PC-9 (cell line): ENCODE measurements at regions not wholly inside any gene's neighbourhood (a gene's known extent, or its start where the extent isn't known, plus 50 kb on each side); places are given as distances from the start of the nearest gene placed in this dataset.
A peak's percentile ranks its signal among the peaks of the same experiment; 100 is the strongest.
"Not testable (repeated sequence)": the region's sequence is repeated elsewhere in the genome, so short reads cannot be mapped to it uniquely, and the experiment has no call there.

Source experiments
- BruUV-seq: library from RNA; stranded (reverse); fragments of 400-500 nt; replicated peaks from 2 replicates; lab custom pipeline; 2021; lab: Mats Ljungman, UMichigan
- CTCF ChIA-PET: fragments of 300-600 bp; sonication (Branson Sonifier 250); formaldehyde crosslinking; loops from one replicate; lab custom pipeline; 2022; ENCODE audit warnings: antibody characterized with exemption; lab: Charles Lee
- POLR2A ChIA-PET: fragments of 300-600 bp; sonication (Branson Sonifier 250); formaldehyde crosslinking; loops from one replicate; lab custom pipeline; 2022; ENCODE audit warnings: antibody characterized with exemption; ENCODE audit not compliant: unreplicated experiment; lab: Charles Lee
- DNase-seq, 2 experiments: peaks; one replicate each; pipeline versions ENCODE4 v3.0.0 to v3.0.0-alpha.2; 2015 to 2022; ENCODE audit warnings: mixed read lengths in 1 of 2
- H2AFZ ChIP-seq: fragments of 200-600 bp; sonication (generic); 2 replicates; pipeline ENCODE4 v1.8.1; 2017; ENCODE audit warnings: antibody characterized with exemption
- H3F3A ChIP-seq: fragments of 200-600 bp; sonication (generic); 2 replicates; pipeline ENCODE4 v1.8.1; 2017; ENCODE audit warnings: antibody characterized with exemption, mild to moderate bottlenecking, low read depth; ENCODE audit not compliant: insufficient read depth
- H3K27ac ChIP-seq: fragments of 200-600 bp; sonication (generic); 2 replicates; pipeline ENCODE4 v1.6.1; 2016; ENCODE audit warnings: mixed run types
- H3K27me3 ChIP-seq: fragments of 200-600 bp; sonication (generic); 2 replicates; pipeline ENCODE4 v1.6.1; 2016; ENCODE audit warnings: low read depth, mixed run types; ENCODE audit not compliant: insufficient read depth
- H3K36me3 ChIP-seq: fragments of 200-600 bp; sonication (generic); 2 replicates; pipeline ENCODE4 v1.6.1; 2016; ENCODE audit warnings: low read depth, mixed run types
- H3K4me1 ChIP-seq: fragments of 200-600 bp; sonication (generic); replicated peaks from 2 replicates; pipeline ENCODE4 v1.6.1; 2016; ENCODE audit warnings: mixed run types; ENCODE audit not compliant: insufficient read depth
- H3K4me2 ChIP-seq: fragments of 200-600 bp; sonication (generic); 2 replicates; pipeline ENCODE4 v1.6.1; 2017; ENCODE audit warnings: mixed run types
- H3K4me3 ChIP-seq: fragments of 200-600 bp; sonication (generic); 2 replicates; pipeline ENCODE4 v1.6.1; 2016; ENCODE audit warnings: mixed run types
- H3K79me2 ChIP-seq: fragments of 200-600 bp; sonication (generic); 2 replicates; pipeline ENCODE4 v1.6.1; 2017; ENCODE audit warnings: low read depth, mixed run types
- H3K9me2 ChIP-seq: fragments of 200-600 bp; sonication (generic); 2 replicates; pipeline ENCODE4 v1.8.1; 2017; ENCODE audit warnings: mild to moderate bottlenecking; ENCODE audit not compliant: insufficient read depth
- H3K9me3 ChIP-seq: fragments of 200-600 bp; sonication (generic); 2 replicates; pipeline ENCODE4 v1.8.1; 2016; ENCODE audit warnings: low read depth; ENCODE audit not compliant: insufficient read depth
- H4K20me1 ChIP-seq: fragments of 200-600 bp; sonication (generic); 2 replicates; pipeline ENCODE4 v1.8.1; 2017; ENCODE audit not compliant: insufficient read depth
- EZH2 ChIP-seq: fragments of 200-600 bp; sonication (generic); IDR thresholded peaks from 2 replicates; pipeline ENCODE4 v1.8.0; 2017; ENCODE audit warnings: antibody characterized with exemption, low read depth
- intact Hi-C: fragments of 100-400 bp; cut with micrococcal nuclease; formaldehyde crosslinking; loops from one replicate; pipeline ENCODE4 v1.10.0; 2022; ENCODE audit not compliant: unreplicated experiment
- TF ChIP-seq, protein P1 (sequence below): fragments of 200-600 bp; sonication (generic); conservative IDR thresholded peaks from 2 replicates; pipeline ENCODE4 v1.6.1; 2017; ENCODE audit warnings: mixed run types, antibody characterized with exemption, mild to moderate bottlenecking, moderate library complexity

DNA sequence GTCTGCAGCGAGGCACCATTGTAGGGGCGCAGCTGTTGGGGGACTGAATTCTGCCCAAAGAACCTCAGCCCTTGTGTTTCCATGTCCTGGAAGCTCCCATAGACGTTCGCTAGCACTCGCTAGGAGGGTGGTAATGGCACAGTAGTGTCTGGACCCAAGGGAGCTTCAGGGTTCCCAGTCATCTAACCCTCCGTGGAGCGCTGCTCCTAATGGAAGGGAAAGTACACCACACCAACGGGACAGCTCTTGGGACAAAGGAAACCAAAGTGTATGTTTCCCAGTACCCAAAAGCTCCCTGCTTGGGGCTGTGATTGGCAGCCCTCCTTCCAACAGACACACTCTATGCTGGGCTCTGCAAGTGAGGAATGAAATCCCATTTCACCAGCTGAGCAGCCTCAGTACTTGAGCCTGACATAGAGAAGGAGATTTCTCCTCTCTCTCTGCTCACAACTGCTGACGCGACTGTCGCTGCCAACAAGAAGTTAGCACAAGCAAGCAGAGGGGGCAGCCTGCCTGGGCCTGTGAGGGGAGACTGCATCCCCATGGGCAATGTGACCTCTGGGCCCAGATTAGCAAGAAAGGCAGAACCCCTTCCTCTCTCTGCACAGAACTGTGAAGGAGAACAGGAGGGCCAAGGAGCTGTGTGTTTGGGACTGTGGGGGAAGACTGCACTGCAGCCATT is 67.6 kb upstream of the SMARCAD1 start:
- no TSS peak for BruUV-seq
- POLR2A ChIA-PET = no interaction called here

DNA sequence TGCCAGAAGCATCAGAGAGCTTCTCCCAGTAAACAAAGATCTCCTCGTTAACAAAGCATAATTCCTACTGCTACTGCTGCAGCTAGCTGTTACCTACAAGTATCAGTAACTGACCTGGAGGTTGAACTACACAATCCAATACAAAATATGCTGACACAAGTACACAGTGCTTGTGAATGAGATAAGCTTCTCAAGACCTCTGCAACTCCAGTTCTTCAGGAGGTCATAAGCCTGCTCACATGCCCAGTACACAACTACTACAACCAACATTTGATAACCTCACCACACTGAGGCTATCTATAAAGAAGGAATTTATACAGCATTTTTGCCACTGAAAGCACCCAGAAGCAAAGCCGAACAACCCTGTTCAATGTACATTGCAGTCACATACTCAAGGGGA is 66.7 kb upstream of the SMARCAD1 start:
- Histone ChIP-seq H3K79me2 (no peaks in the 10 kb centered on the region), H3K27ac (no peak overlapping the region), H2AFZ (no peak overlapping the region), H3K4me1 (no peaks in the 10 kb centered on the region), H4K20me1 (no peaks in the 10 kb centered on the region), H3F3A (no peaks in the 10 kb centered on the region), H3K4me2 (no peak overlapping the region), H3K9me2 (no peaks in the 10 kb centered on the region), H3K27me3 (no peaks in the 10 kb centered on the region), H3K9me3 (no peaks in the 10 kb centered on the region), H3K36me3 (no peaks in the 10 kb centered on the region), H3K4me3 (no peak overlapping the region)
- ChIA-PET CTCF (no interaction called here), POLR2A (no interaction called here)
- intact Hi-C loops = no loop called here
- TF ChIP-seq, protein P1, sequence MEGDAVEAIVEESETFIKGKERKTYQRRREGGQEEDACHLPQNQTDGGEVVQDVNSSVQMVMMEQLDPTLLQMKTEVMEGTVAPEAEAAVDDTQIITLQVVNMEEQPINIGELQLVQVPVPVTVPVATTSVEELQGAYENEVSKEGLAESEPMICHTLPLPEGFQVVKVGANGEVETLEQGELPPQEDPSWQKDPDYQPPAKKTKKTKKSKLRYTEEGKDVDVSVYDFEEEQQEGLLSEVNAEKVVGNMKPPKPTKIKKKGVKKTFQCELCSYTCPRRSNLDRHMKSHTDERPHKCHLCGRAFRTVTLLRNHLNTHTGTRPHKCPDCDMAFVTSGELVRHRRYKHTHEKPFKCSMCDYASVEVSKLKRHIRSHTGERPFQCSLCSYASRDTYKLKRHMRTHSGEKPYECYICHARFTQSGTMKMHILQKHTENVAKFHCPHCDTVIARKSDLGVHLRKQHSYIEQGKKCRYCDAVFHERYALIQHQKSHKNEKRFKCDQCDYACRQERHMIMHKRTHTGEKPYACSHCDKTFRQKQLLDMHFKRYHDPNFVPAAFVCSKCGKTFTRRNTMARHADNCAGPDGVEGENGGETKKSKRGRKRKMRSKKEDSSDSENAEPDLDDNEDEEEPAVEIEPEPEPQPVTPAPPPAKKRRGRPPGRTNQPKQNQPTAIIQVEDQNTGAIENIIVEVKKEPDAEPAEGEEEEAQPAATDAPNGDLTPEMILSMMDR = no peak
- no peak for TF ChIP-seq EZH2
- no TSS peak for BruUV-seq
- no peak for DNase-seq

More for the DNA sequence above, 67.6 kb upstream of the SMARCAD1 start:
- H3K9me2 ChIP-seq = no peaks in the 10 kb centered on the region
- no peak overlapping the region for H2AFZ ChIP-seq
- H3K27ac ChIP-seq = no peak overlapping the region
- H3K4me1 ChIP-seq = no peaks in the 10 kb centered on the region
- no peak overlapping the region for H3K4me2 ChIP-seq
- intact Hi-C loops = no loop called here
- TF ChIP-seq, protein P1 = no peak
- no peak for TF ChIP-seq EZH2
- H3K79me2 ChIP-seq = no peaks in the 10 kb centered on the region
- no peaks in the 10 kb centered on the region for H3K27me3 ChIP-seq
- no peak for DNase-seq
- CTCF ChIA-PET = no interaction called here
- no peaks in the 10 kb centered on the region for H3K36me3 ChIP-seq
- H3K9me3 ChIP-seq = no peaks in the 10 kb centered on the region
- no peaks in the 10 kb centered on the region for H3F3A ChIP-seq
- H4K20me1 ChIP-seq = no peaks in the 10 kb centered on the region
- H3K4me3 ChIP-seq = no peak overlapping the region

GRCh38 chr4:94148052-94148451 is 59.6 kb upstream of the SMARCAD1 start:
- H3K79me2 ChIP-seq, H2AFZ ChIP-seq, POLR2A ChIA-PET, H3F3A ChIP-seq, H3K36me3 ChIP-seq, H3K27me3 ChIP-seq, CTCF ChIA-PET, H3K4me1 ChIP-seq, H3K9me2 ChIP-seq, H3K27ac ChIP-seq, H3K9me3 ChIP-seq, BruUV-seq, H4K20me1 ChIP-seq, intact Hi-C loops: not testable (repeated sequence)
- Histone ChIP-seq H3K4me2 (peak overlapping the region; percentile 42), H3K4me3 (peak overlapping the region; percentile 33; the same call in 1 of the 2 replicates)
- peak in 1 of 2 experiments; percentile 57 for DNase-seq

GRCh38 chr4:94152466-94152865 is 55.2 kb upstream of the SMARCAD1 start:
- TF ChIP-seq, protein P1 = no peak
- no peak for TF ChIP-seq EZH2

GRCh38 chr4:94155404-94155803 is 52.3 kb upstream of the SMARCAD1 start:
- H3K27ac ChIP-seq, intact Hi-C loops, POLR2A ChIA-PET: not testable (repeated sequence)

More at GRCh38 chr4:94152466-94152865, 55.2 kb upstream of the SMARCAD1 start:
- no peaks in the 10 kb centered on the region for H3K9me3 ChIP-seq
- no peaks in the 10 kb centered on the region for H3F3A ChIP-seq
- H2AFZ ChIP-seq = no peak overlapping the region
- ChIA-PET POLR2A (interaction anchor here (0.6 kb wide), 1 partner anchor 17 kb away, joined by 16 read pairs; no protein-coding TSS in a partner anchor), CTCF (no interaction called here)
- H3K27me3 ChIP-seq = no peaks in the 10 kb centered on the region
- no peaks in the 10 kb centered on the region for H3K36me3 ChIP-seq
- intact Hi-C loops = no loop called here
- no peaks in the 10 kb centered on the region for H3K9me2 ChIP-seq
- no peaks in the 10 kb centered on the region for H3K79me2 ChIP-seq
- H4K20me1 ChIP-seq = no peaks in the 10 kb centered on the region
- no peak overlapping the region for H3K4me2 ChIP-seq
- no peak overlapping the region for H3K27ac ChIP-seq
- H3K4me3 ChIP-seq = no peak overlapping the region
- no peaks in the 10 kb centered on the region for H3K4me1 ChIP-seq
- no TSS peak for BruUV-seq
- no peak for DNase-seq

More at GRCh38 chr4:94155404-94155803, 52.3 kb upstream of the SMARCAD1 start:
- H3K4me3 ChIP-seq, H2AFZ ChIP-seq, H3K36me3 ChIP-seq, H3K27me3 ChIP-seq, H3K9me2 ChIP-seq, H3K9me3 ChIP-seq, BruUV-seq, CTCF ChIA-PET, H4K20me1 ChIP-seq, H3F3A ChIP-seq, H3K4me1 ChIP-seq, DNase-seq, H3K79me2 ChIP-seq, H3K4me2 ChIP-seq: not testable (repeated sequence)
